SK-N-DZ (cell line): ENCODE measurements at regions not wholly inside any gene's neighbourhood (a gene's known extent, or its start where the extent isn't known, plus 50 kb on each side); places are given as distances from the start of the nearest gene placed in this dataset.

Experiments
- DNase-seq: peaks from one replicate; pipeline ENCODE4 v3.0.0-alpha.2; 2015; ENCODE audit warnings: low spot score

DNA sequence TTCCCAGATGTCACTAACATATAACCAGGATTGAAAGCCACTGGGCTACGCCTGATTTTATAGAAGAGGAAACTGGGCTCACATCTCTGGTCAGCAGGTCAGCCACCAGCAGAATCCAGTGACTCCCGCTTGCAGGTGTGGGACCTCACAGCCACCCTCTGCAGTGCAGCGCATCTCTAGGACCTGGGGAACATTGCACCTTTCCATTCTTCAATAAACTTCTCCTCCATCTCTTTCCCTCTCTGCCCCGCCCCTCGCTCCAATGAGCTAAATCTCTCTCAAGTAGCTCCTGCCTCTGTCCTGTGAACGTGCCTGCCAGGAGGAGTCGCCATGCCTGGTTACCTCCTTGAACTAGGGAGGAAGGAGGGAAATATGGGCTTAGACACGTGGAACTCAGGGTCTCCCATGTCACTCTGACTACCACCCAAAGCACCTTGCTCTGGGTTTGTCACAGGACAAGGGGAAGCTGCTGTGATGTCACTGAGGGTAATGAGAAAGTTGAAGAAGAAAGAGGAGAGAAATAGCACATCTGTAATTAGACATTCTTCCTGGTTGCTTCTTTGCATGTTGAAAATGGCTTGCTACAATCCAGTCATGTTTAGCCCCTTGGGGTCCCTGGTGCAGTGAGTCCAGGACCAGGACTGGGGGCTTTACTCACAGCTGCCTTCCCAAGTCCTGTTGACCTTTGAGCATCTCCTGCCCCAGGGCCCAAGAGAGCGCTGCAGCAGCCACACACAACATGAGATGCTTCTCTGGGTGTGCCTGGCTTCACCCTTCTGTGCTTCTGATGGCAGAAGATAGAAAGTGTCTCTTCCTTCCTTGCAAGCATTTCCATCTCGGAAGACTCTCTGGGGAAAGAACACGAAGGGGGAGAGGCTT is 469.4 kb downstream of the PREX1 start:
- peak; percentile 50 for DNase-seq

DNA sequence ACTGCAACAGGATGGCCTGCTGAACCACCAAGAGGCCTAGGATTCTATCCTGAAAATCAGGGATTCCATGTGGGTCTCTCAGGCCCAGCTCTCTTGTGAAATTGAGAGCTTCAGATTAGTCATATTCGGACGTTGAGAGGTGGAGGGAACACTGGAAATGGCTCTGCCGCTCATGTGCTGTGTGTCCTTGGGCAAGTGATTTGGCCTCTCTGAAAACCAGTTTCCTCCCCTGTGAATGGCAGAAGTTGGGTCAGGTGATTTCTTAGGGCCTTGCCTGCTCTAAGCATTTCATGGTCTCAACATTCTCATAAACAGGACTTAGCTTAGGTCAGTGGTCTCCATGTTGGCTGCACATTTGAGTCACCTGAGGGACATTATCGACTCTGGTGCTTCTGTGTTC is 470.1 kb downstream of the PREX1 start:
- no peak for DNase-seq

DNA sequence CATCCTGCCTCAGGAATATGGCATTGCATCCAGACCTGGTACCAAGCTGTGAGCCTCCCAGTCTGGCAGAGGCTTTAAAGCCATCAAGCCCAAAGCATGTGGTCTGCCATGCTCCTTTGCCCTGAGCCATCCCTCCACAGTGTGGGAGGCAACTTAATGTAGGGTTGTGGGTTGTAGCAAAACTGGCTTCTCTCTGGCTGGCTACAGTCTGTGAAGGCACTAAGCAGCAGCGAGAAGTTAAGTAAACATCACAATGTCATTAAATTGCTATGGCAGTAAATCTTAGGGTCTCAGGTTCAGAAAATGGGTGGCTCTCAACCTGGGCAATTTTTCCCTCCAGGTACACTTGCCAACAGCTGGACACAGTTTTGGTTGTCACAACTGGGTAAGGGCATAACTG is 472.9 kb downstream of the PREX1 start:
- no peak for DNase-seq

DNA sequence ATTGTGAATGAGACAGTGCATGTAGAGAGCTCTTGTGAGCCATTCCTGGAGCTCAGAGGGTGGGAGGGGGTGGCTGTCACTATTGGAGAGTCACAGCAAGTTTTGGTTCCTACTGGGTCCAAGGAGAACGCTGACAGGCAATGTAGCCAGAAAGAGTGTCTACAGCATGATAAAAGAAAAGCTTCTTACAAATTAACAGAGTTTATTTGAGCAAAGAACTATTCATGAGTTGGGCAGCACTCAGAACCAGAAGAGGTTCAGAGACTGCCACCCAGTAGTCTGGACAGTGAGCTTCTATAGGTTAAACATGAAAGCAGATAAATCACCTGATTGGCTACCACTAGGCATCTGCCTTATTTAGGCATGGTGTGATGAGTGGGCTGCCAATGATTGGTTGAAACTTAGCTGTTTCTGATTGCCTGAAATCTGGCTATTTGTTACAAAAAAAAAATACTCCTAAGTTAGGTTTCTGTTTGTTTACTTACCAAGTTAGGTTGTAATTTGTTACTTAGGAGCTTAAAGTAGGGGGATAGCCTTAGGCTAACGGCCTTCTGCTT is 473.4 kb downstream of the PREX1 start:
- no peak for DNase-seq

DNA sequence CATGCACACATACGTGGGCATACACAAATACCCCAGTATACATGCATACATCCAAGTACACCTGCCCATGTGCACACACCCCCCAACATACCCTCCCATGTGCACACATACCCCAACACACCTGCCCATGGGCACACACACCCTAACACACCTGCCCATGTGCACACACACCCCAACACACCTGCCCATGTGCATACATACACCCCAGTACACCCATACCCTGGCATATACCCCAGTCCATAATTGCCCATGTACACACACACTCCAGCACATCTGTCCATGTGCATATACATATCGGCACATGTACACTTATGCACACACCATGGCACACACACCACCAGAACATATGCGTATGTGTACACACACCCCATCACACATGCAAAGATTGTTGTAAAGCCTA is 475.2 kb downstream of the PREX1 start:
- DNase-seq = no peak

DNA sequence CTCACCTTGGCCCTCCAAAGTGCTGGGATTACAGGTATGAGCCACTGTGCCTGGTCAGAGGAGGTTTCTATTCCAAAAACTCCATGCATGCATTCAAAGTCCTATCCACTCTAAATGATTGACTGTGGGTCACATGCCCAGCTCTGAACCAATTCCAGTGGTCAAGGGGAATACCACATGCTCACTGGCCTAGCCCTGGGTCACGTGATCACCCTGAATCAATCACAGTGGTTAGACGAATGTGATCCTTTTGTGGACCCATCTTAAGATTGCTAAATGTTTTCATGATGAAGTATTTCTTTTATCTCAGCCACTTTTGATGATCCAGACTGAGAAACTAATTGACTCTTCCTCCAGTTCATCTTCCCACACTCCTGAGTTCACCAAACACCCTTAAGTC is 475.8 kb downstream of the PREX1 start:
- no peak for DNase-seq

DNA sequence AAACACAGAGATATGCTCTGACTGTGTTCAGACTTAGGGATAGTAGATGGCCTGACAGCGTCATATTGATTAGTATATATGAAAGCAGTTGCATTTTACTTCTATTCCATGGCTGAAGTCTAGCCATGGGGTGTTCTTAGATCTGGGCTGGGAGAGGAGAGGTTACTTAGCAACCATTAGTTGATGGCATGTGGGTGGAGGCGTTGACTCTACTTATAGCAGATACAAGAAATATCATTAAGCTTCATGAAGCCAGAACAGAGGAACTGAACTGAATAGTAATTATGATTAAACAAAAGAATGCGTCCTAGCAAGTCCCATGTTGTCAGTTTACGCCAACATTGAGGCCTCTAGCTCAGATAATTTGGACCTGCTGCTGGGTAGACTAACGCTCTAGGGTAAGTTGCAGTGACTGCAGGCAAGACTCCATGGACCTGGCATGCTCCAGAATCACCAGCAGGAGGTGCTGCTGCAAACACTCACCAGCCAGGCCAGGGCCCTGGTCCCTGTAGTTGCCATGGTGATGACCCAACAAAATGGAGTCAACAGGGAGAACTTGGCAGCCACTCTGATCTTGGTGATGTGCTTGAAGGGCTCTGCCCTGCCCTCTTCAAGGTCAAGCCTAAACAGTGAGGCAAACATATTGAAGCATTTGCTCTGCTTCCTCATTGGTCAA is 477.3 kb downstream of the PREX1 start:
- DNase-seq = peak; percentile 46

DNA sequence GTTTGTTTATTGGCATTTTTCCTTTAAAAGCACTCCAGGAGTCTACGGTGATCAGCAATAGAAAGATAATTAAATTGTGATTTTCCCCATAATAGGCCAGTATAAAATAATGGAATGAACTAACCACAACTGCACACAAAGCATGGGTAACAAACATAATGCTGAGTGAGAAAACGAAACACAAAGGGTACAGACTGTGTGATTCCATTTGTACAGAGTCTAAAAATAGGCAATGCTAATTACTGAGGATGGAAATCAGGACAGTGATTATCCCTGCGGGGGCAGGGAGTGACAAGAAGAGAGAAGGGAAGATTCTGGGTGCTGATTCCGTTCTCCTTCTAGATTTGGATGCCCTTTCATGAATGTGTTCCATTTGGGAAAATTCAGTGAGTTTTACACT is 478.1 kb downstream of the PREX1 start:
- no peak for DNase-seq

DNA sequence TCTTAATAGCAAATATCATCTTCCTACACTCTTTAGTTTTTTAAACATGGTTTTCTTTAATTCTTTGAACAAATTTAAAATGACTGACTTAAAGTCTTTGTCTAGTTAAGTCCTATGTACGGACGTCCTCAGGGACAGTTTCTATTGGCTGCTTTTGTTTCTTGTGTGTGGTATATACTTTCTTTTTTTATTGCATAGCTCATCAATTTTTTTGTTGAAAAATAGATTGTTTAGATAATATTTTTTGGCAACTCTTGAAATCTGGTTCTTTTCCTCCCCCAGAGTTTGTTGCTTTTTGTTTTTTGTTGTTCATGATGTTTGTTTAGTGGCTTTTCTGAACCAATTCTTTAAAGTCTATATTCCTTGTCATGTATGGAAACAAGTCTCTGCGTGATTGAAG is 479.8 kb downstream of the PREX1 start:
- no peak for DNase-seq

DNA sequence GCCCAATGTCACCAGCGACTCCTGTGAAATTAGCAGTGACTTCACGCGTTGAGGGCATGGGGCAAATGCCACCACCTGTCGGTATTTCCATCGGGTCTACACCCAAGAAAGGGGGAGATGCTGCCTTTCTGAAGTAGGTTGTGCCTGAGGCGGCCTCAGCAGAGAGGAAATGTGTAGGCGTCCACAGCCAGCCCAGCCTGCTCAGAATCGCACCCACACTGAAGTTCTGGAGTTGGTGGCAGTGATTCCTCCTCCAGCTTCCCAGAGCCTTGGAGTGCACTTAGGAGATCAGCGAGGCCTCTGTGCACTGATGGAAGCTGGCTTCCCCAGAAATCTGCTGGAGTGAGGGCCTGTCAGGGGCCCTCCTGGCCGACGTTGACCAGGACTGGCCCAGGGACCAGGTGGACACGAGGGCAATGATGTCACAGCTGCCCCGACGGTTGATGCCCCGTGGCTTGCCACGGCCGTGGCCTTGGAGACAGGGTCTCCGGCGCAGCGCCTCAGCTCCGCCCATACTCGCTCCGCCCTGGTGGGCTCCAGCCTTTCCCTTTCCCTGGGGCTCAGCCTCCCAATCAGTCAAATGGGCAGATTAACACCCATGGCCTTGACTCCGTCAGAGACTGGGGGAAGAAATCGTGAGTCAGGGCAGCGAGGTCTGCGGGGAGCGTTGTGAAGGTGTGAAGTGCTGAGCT is 484.8 kb downstream of the PREX1 start:
- DNase-seq = no peak

DNA sequence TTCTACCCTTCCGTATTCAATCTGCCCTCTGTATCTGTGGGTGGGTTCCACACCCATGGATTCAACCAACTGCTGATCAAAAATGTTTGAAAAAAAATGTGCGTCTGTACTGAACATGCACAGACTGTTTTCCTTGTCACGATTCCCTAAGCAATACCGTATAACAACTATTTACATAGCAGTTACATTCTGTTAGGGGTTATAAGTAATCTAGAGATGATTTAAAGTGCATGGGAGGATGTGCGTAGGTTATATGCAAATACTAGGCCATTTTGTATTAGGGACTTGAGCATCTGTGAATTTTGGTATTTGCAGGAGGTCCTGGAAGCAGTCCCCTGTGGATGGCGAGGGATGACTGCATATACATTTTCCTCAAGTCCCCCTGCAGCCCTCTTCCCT is 486.9 kb downstream of the PREX1 start:
- DNase-seq = no peak

DNA sequence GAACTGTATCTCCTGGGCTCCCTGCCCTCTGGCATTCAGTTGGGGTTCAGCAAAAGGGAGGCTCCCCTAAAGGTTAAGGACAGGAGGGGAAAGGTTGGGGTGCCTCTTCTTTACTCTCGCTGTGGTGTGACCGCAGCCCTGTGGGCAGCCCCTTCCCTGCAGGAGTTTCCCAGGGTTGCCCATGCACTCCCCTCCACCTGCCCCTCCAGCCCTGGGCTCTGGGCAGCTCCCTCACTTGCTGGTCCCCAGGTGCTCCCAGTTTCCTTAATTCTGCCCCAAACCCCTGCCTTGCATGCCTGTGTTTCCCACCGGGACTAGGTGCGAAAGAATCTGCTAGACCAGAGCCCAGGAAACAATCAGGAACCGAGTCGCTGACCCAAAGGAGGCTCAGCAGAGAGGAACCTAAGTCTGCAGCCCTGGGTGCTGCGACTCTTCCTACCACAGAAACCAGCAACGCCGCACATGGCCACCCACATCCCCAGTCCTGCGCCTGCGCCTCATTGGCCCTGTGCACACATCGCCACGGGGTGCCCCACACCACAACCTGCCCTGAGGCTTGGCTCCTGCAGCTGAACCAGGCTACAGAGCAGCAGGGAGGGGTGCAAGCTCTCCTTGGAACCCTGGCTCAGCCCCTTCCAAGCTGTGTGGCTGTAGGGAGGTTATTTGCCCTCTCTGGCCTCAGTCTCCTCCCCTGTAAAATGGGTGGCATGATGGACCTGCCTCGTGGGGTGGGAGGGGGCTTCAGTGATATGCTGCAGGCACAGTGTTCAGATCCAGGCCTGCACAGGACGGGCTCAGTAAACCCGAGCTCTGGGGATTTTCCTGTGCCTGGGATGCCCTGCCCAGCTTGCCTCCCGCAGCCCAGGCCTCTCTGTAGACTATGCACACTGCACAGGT is 487.6 kb downstream of the PREX1 start:
- DNase-seq = no peak

DNA sequence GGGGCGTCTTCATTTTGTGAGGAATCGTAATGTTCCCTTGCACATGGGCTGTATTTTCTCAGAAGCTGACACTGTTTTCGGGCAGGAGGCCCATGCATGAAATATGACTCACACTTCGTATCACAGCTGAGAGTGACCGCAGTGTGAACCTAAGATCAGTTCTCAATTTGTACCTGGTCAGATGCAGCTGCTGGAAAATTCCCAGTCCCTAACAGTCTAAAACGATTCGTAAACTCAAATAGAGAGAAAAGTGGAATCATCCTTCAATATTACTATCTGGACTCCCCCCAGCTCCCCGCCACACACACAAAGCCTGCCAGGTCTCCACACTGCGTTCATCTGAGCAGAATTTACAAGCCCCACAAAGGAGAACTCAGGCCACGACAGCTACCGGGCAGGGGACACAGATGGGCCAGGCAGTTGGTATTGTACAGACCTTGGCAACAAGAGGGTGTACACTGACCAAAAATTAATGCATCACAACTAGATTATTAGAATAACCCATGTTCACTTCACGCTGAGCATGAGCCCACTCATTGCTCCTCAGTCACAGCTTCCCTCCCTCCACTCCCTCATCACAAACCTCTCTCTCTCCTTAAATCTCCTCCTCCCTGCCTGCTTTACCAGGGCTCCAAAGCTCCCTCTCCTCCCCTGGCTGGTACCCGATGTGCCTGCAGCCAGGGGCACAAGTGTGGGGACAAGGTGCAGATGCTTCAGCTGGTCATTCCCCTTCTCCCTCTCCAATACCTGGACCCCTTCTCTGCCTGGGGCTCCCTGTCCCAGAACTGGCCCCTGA is 488.4 kb downstream of the PREX1 start:
- no peak for DNase-seq

DNA sequence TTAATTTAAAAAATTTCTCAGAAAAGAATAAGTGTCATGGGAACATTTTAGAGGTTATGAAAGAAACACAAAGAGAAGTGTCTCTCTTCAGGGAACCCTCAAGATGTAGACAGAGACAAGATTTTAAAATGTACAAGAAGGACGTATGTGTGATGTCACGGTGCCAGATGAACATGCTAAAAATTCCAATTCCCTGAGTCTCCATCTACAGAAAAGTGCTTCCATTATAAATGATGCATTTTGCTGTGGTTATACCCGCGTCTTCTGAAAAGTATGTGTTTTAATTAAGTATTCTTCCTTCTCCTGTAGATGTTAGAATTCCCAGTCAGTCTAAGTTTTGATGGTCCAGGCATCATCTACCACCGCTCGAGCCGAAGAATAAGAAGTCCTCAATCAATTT is 489.1 kb downstream of the PREX1 start:
- no peak for DNase-seq

DNA sequence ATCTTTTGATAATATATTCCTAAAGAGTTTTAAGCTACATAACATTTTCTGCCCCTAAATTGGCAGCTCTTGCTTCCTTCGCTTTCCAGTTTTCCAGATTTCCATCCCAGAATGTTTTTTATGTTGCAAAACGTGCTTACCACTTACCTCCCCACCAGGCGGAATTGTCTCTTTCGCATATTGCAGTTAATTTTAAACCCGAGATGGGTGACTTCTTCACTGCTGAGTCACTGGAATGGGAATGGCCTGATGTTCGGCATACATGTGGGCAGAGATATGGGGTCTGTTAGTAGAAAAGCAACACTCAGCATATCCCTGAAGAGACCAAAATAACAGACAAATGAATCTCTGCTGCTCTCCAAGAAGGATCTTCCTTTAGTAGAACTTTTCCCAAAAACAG is 491.2 kb downstream of the PREX1 start:
- no peak for DNase-seq

DNA sequence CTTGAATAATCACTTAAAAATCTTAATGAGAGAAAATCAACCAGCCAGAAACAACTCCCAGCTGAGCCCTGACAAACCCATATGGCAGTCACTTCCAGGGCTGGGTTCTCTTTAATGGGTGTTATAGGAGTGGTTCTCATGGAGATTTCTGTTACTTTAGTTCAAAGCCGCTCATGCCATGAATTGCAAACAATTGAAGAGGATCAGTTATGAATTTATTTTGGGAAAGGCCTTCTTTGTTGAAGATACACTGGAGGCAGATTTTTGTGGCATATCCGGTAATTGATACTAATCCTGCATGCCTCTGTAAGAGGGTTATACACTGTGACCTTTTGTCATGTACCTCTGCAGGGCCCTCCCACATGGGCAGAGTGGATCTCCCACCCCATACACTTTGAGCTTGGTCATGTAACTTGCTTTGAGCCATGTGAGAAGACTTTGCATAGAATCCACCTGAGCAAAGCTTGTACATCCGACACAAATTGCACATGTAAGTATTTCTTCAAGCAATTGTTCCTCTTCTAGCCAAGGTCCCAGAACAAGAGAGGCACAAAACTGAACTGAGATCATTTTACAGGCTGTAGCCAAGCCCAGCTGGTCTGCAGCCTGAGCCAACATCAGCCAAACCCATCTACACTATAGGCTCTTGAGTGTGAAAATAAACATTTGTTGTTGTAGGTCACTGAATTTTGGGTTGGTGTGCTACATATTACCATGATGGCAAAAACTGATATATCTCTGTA is 492.3 kb downstream of the PREX1 start:
- no peak for DNase-seq

DNA sequence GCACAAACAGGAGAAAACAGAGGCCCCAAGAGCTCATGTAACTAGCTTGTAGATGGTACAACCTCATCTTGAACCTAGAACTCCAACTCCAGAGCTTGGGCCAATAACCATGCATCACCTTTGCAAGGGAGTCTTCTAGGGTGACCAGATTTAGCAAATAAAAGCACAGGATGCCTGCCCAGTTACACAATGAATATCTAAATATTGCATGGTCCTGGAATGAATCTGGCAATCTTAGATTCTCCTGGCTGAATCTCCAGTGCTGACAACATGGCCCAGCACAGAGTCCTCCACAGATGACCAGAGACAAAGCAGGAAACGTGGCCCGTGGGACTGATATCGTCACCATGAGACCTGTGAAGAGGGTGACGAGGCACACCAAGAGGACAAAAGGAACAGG is 494.1 kb downstream of the PREX1 start:
- DNase-seq = no peak

DNA sequence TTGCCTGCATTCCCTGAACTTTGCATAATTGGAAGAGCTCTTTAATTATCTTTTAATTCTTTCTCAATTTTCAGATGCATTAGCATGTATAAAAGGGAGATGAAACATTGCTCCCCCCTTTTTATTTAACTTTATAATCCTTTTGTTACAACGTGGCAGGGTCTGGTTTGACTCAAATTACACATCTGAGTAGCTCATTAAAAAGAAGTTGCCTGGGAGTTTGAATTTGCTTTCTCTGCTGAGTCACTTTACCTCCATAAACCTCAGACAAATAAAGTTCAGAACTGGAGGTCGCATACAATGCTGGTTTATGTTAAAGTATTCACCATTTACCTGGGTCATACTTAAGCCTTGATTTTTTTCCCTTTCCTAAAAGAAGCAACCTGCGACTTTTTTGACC is 495.2 kb downstream of the PREX1 start:
- no peak for DNase-seq

DNA sequence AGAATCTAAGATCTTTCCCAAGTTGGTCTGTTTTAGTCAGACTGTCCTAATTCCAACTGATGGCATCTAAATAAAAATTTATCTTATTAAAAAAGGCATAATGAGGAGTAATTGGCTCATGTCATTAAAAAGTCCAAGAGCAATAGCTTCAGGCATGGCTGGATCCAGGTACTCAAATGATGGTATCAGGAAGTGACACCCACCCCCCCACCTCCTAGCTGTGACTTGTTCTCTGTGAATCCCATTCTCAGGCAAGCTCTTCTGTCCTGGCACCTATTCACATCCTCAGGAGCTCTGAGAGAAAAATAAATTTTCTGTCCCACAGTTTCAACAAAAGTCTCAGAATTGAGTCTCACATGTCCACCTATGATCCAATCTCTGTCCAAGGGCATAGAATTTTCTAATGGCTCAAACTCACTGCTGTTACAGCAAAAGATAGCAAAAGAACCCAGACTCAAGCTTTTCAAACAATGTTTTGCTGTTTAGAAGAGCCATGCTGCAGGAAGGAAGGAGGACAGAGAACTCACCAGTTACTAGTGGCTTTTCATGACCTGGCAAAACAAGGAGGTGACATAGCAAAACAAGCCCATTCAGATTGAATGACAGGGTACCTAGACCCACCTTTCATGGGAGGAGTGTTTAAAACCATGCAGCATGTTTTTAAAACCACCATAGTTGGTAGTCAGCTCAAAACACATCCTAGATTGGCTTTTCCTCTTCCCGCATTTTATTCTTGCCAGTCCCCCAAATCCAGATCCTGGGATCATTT is 496.1 kb downstream of the PREX1 start:
- DNase-seq = no peak
